NCI-H2227 (cell line): ENCODE measurements at regions not wholly inside any gene's neighbourhood (a gene's known extent, or its start where the extent isn't known, plus 50 kb on each side); places are given as distances from the start of the nearest gene placed in this dataset.

ENCODE experiments used
- DNase-seq: peaks from one replicate; lab custom pipeline; 2025; ENCODE audit not compliant: unreplicated experiment; lab: John Stamatoyannopoulos, UW

- DNase-seq = no peak
Measured at GRCh38 chr4:33187035-33187434, 2466.9 kb downstream of the PCDH7 start.

GRCh38 chr4:33188733-33189132 lies 2468.6 kb downstream of the PCDH7 start:
- DNase-seq = no peak

- DNase-seq = no peak
Measured at GRCh38 chr4:33189169-33189568, 2469.0 kb downstream of the PCDH7 start.

GRCh38 chr4:33193109-33193508 lies 2472.9 kb downstream of the PCDH7 start:
- no peak for DNase-seq

GRCh38 chr4:33200377-33200776 lies 2480.2 kb downstream of the PCDH7 start:
- DNase-seq = no peak

- DNase-seq = no peak
Measured at GRCh38 chr4:33218238-33218637, 2498.1 kb downstream of the PCDH7 start.

GRCh38 chr4:33226133-33226532 lies 2506.0 kb downstream of the PCDH7 start:
- DNase-seq = no peak

GRCh38 chr4:33226783-33227182 lies 2506.6 kb downstream of the PCDH7 start:
- DNase-seq = no peak

- DNase-seq = no peak
Measured at GRCh38 chr4:33255094-33255493, 2534.9 kb downstream of the PCDH7 start.

- DNase-seq = no peak
Measured at GRCh38 chr4:33255507-33255906, 2535.3 kb downstream of the PCDH7 start.

- DNase-seq = no peak
Measured at GRCh38 chr4:33262824-33263223, 2542.7 kb downstream of the PCDH7 start.

GRCh38 chr4:33268776-33269175 lies 2548.6 kb downstream of the PCDH7 start:
- DNase-seq = no peak

GRCh38 chr4:33270403-33270802 lies 2550.2 kb downstream of the PCDH7 start:
- DNase-seq = no peak

GRCh38 chr4:33272722-33273121 lies 2552.6 kb downstream of the PCDH7 start:
- no peak for DNase-seq

GRCh38 chr4:33283818-33284217 lies 2563.6 kb downstream of the PCDH7 start:
- DNase-seq = no peak

GRCh38 chr4:33296876-33297455 lies 2576.8 kb downstream of the PCDH7 start:
- DNase-seq = no peak

GRCh38 chr4:33302321-33302720 lies 2582.2 kb downstream of the PCDH7 start:
- no peak for DNase-seq

GRCh38 chr4:33306131-33306530 lies 2586.0 kb downstream of the PCDH7 start:
- no peak for DNase-seq

- no peak for DNase-seq
Measured at GRCh38 chr4:33316033-33316432, 2595.9 kb downstream of the PCDH7 start.

GRCh38 chr4:33316578-33316977 lies 2596.4 kb downstream of the PCDH7 start:
- DNase-seq = no peak

- no peak for DNase-seq
Measured at GRCh38 chr4:33323393-33323792, 2603.2 kb downstream of the PCDH7 start.

GRCh38 chr4:33334416-33334815 lies 2614.2 kb downstream of the PCDH7 start:
- no peak for DNase-seq

GRCh38 chr4:33339762-33340161 lies 2619.6 kb downstream of the PCDH7 start:
- DNase-seq = no peak

- no peak for DNase-seq
Measured at GRCh38 chr4:33340168-33340567, 2620.0 kb downstream of the PCDH7 start.
